Fibroblast of upper back skin (primary cell): ENCODE measurements at regions not wholly inside any gene's neighbourhood (a gene's known extent, or its start where the extent isn't known, plus 50 kb on each side); places are given as distances from the start of the nearest gene placed in this dataset.

Experiments used
- DNase-seq: peaks from one replicate; pipeline ENCODE4 v3.0.0-alpha.2; 2013

GRCh38 chr2:236938126-236938525 lies 147.6 kb upstream of the COPS8 start:
- DNase-seq = no peak

GRCh38 chr2:236939271-236939670 lies 146.4 kb upstream of the COPS8 start:
- DNase-seq = no peak

- DNase-seq = peak; percentile 76
Observed at GRCh38 chr2:236939721-236940231, 145.9 kb upstream of the COPS8 start.

GRCh38 chr2:236940497-236940896 lies 145.2 kb upstream of the COPS8 start:
- no peak for DNase-seq

- DNase-seq = peak; percentile 25
Observed at GRCh38 chr2:236940916-236941520, 144.7 kb upstream of the COPS8 start.

GRCh38 chr2:236941551-236941950 lies 144.1 kb upstream of the COPS8 start:
- DNase-seq = no peak

- no peak for DNase-seq
Observed at GRCh38 chr2:236942554-236942953, 143.1 kb upstream of the COPS8 start.

GRCh38 chr2:236943068-236943467 lies 142.6 kb upstream of the COPS8 start:
- no peak for DNase-seq

GRCh38 chr2:236943841-236944513 lies 141.7 kb upstream of the COPS8 start:
- no peak for DNase-seq

- DNase-seq = no peak
Observed at GRCh38 chr2:236944561-236944960, 141.1 kb upstream of the COPS8 start.

- DNase-seq = no peak
Observed at GRCh38 chr2:236945431-236946016, 140.2 kb upstream of the COPS8 start.

GRCh38 chr2:236946871-236947270 lies 138.8 kb upstream of the COPS8 start:
- DNase-seq = no peak

GRCh38 chr2:236947294-236947693 lies 138.4 kb upstream of the COPS8 start:
- no peak for DNase-seq

GRCh38 chr2:236947896-236948295 lies 137.8 kb upstream of the COPS8 start:
- no peak for DNase-seq

GRCh38 chr2:236949089-236949905 lies 136.4 kb upstream of the COPS8 start:
- peak; percentile 31 for DNase-seq

- no peak for DNase-seq
Observed at GRCh38 chr2:236951830-236952475, 133.7 kb upstream of the COPS8 start.

- DNase-seq = no peak
Observed at GRCh38 chr2:236954641-236955040, 131.0 kb upstream of the COPS8 start.

GRCh38 chr2:236955521-236956030 lies 130.1 kb upstream of the COPS8 start:
- DNase-seq = peak; percentile 59

- DNase-seq = peak; percentile 19
Observed at GRCh38 chr2:236956031-236956618, 129.6 kb upstream of the COPS8 start.

GRCh38 chr2:236956641-236957040 lies 129.0 kb upstream of the COPS8 start:
- DNase-seq = no peak

- no peak for DNase-seq
Observed at GRCh38 chr2:236959036-236959435, 126.7 kb upstream of the COPS8 start.

GRCh38 chr2:236959876-236960275 lies 125.8 kb upstream of the COPS8 start:
- DNase-seq = no peak
